COR-L47 (cell line): ENCODE measurements at regions not wholly inside any gene's neighbourhood (a gene's known extent, or its start where the extent isn't known, plus 50 kb on each side); places are given as distances from the start of the nearest gene placed in this dataset.

Experiments
- DNase-seq: peaks from one replicate; lab custom pipeline; 2025; lab: John Stamatoyannopoulos, UW

DNA sequence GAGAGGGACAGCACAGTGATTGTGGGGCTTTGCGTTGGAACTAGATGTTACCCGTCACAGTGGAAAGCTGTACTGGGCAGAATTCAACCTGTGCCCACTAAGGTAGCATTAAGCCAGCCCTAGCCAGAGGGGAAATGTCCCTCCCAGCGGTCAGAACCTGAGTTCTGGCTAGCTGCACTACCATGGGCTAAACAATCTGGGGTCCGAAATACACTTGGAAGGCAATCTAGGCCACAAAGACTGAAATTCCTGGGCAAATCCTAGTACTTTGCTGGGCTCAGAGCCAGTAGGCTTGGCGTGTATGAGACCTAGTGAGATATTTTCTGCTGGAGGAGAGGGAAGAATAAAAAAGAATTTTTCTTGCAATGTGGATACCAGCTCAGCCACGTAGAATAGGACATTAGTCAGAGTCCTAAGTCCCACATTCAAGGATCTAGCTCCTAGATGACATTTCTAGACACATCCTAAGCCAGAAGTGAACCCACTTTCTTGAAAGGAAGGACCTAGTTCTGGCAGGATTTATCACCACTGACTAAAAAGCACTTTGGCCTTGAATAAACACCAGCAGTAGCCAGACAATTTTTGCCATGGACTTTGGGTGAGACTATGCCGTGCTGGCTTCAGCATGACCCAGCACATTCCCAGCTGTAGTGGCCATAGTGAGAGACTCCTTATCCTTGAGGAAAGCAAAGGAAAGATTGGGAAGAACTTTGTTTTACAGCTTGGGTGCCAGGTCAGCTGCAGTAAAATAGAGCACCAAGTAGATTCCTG lies 618.0 kb downstream of the BRINP1 start:
- no peak for DNase-seq

GRCh38 chr9:118751848-118752223 lies 617.4 kb downstream of the BRINP1 start:
- DNase-seq, result no peak

DNA sequence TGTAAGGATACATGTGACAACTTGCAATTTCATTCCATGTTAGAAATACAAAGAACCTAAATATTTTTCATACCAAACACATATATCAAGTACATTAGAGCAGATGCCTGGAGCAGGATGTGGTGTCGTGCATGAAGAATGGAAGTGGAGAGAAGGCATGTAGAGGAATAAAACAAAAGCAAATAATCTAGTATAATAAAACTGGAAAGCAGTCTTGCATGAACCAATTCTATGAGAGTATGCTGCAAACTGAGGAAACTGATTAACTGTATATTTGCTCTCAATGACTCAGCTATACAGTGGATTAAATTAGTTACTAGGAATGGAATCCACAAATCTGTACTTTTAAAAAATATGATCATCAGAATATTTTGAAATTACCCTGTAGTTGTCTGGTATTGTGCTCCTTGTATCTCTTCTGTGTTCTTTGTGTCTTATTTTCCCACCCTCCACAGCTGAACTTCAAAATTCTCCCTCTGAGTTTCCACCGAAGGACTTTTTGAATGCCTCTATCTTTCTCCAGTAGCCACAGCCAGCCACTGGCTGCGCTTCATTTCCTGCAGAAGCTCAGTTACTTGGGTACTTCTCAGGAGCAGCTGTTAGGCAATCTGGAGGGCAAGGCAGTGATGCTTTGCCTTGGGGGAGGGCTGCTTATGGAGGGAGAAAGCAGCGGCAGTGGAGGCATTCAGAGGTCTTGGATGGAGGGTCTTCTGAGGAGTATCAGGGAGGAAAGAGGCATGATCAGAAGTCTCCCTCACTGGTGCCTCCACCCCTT lies 608.0 kb downstream of the BRINP1 start:
- DNase-seq, result no peak

DNA sequence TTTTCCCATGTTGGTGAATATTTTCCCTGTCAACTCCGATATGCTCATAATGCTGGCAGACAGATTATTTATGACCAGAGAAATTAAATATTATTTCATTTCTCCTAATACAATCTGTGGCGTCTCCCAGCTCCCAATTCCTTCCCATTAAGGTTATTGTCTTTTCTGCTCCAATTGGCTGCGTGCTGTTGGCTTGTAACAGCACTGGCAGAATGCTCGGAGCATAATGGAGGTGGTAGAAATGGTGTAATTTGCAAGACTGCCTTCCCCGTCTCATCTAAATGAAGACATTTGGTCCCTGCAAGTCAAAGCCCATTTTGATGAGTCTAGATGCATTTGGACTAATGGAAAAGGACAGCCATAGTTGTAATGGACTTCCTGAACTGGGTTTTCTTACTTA lies 601.7 kb downstream of the BRINP1 start:
- DNase-seq, result no peak

DNA sequence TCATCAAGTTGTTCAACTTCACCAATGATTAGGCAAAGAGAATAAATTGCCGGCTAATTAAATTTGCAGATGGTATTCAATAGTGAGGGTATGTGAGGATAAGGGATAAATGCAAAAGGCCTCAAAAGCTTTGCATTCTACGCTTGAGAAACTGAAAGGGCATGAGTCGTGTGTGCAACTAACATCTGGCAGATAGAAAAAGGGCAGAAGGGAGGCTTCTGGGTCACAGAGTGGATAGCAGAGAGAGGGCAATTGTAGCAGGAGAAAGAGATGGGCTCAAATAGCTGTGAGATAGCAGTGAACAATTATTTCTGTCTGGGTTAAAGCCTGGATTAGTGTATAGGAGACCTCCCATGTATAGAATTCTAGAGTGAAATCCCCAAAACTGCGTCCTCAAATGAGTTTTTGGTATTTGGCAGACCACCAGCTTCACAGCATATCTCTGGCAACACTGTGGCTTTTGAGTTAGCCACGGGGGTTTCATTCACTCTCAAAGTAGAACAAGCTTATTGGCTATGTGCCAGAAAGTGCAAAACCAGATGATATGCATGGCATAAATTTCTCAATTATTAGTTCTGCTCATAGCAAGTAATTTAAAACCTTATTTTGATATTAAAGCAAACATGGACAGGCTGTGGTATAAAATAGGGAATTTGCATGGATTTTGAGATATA lies 586.3 kb downstream of the BRINP1 start:
- DNase-seq, result peak; percentile 43

GRCh38 chr9:118784033-118784432 lies 585.2 kb downstream of the BRINP1 start:
- no peak for DNase-seq

GRCh38 chr9:118785456-118785855 lies 583.8 kb downstream of the BRINP1 start:
- DNase-seq, result peak; percentile 12

GRCh38 chr9:118786877-118787276 lies 582.4 kb downstream of the BRINP1 start:
- no peak for DNase-seq

DNA sequence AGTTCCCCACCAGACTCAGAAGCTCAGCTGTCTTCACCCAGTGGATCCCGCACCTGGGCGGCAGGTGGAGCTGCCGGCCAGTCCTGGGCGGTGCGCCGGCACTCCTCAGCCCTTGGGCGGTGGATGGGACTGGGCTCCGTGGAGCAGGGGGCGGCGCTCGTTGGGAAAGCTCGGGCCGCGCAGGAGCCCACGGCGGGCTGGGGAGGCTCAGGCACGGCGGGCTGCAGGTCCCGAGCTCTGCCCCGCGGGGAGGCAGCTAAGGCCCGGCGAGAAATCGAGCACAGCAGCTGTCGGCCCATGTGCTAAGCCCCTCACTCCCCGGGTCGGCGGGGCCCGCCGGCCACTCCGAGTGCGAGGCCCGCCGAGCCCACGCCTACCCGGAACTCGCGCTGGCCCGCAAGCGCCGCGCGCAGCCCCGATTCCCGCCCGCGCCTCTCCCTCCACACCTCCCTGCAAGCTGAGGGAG lies 560.0 kb downstream of the BRINP1 start:
- no peak for DNase-seq

GRCh38 chr9:118829334-118829733 lies 539.9 kb downstream of the BRINP1 start:
- DNase-seq, result no peak

GRCh38 chr9:118832371-118832770 lies 536.9 kb downstream of the BRINP1 start:
- no peak for DNase-seq

DNA sequence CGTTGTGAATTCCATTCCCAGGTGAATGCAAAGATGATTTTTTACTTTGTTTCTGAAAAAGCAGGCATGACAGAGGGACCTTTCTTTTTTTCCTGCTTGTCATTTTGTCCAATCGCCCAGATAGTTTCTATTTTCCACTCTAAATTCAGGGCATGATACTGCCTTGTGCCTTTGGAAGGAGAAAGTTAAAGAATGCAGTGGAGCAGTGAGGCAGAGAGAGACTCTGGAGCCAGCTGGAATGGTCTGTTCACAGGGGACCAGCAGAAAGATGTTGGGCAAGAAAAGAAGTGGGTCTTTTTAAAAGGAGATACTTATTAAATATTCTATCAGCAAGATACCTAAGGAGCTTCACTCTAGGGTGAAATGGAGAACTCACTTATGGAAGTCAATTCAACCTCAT lies 532.3 kb downstream of the BRINP1 start:
- DNase-seq, result no peak

GRCh38 chr9:118871531-118871930 lies 497.7 kb downstream of the BRINP1 start:
- no peak for DNase-seq

- no peak for DNase-seq
Observed at GRCh38 chr9:118882684-118883083, 486.6 kb downstream of the BRINP1 start.

DNA sequence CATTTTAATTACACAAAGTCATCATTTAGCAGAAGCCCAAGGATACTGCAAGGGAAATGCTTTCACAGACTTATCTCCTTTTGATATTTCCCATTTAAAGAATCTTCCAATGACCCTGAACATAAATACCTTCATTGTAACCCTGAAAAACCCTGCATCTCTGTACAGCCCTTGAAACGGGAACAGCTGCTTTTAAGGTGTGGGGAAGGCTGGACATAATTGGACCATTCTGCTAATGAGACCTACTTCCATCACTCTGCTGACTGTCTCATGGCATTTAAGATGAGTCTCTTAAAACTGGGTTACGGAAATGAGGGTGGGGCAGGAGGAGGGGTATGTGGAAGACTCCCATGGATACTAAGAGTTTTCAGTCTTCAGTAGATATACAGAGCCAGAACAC lies 485.8 kb downstream of the BRINP1 start:
- no peak for DNase-seq

GRCh38 chr9:118891213-118891612 lies 478.0 kb downstream of the BRINP1 start:
- no peak for DNase-seq

DNA sequence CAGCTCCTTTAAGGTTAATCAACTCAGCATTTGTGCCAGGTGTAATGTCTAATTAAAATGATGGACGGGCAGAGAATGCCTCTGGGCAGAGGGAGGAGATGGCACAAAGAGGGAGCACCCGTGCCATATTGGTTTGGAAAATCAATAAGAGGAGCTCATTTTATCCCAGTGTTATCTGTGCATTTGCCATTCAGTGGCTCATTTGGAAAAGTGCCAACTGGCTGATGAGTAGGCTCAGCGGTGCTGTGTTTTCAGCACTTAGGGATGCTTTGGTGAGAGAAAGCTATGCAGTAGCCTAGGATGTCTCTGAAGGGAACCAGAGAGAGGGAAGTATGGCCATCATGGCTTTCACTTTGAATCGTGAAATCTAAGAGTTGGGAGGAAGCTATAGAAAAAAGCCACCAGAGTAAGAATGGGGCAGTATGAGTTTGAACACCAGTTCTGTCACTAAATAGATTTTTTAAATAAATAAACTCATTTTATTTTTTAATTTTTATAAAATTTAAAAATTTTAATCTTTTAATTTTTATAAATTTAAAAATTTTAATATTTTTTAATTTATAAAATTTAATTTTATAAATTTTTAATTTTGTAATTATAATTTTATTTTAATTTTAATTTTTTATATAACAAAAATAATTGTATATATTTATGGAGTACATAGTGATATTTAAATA lies 472.8 kb downstream of the BRINP1 start:
- peak; percentile 81 for DNase-seq

DNA sequence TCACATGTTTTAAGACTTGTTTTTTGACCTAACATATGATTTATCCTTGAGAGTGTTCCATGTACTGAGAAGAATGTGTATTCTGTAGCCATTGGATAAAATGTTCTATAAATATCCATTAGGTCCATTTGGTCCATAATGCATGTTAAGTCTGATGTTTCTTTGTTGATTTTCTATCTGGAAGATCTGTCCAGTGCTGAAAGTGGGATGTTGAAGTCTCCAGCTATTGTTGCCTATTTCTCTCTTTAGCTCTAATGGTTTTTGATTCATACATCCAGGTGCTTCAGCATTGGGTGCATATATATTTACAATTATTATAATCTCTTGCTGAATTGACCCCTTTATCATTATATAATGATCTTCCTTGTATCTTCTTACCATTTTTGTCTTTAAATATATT lies 451.1 kb downstream of the BRINP1 start:
- no peak for DNase-seq

- no peak for DNase-seq
Observed at GRCh38 chr9:118928722-118929121, 440.5 kb downstream of the BRINP1 start.

GRCh38 chr9:118929287-118929686 lies 439.9 kb downstream of the BRINP1 start:
- DNase-seq, result no peak

DNA sequence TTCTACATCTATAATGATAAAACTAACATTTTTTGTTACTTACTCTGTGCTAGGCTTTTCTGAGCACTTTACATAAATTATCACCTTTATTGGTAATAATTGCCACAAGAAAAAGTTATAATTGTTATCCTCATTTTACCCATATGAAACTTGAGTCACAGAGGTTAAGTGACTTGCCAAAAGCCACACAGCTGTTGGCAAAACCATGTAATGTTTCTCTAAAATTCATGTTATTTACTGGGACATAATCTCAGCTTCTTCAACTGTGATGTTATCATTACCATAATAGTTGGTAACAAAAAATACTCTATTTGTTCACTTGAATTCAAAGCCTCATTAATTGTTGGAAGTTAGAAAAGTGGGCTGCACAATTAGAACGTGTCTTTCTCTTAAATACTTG lies 437.3 kb downstream of the BRINP1 start:
- no peak for DNase-seq

- DNase-seq, result no peak
Observed at GRCh38 chr9:118938581-118938980, 430.7 kb downstream of the BRINP1 start.
